M059J (cell line): ENCODE measurements at regions not wholly inside any gene's neighbourhood (a gene's known extent, or its start where the extent isn't known, plus 50 kb on each side); places are given as distances from the start of the nearest gene placed in this dataset.

Experiments
- DNase-seq: peaks from one replicate; pipeline ENCODE4 v3.0.0-alpha.2; 2012; ENCODE audit warnings: low read depth

DNA sequence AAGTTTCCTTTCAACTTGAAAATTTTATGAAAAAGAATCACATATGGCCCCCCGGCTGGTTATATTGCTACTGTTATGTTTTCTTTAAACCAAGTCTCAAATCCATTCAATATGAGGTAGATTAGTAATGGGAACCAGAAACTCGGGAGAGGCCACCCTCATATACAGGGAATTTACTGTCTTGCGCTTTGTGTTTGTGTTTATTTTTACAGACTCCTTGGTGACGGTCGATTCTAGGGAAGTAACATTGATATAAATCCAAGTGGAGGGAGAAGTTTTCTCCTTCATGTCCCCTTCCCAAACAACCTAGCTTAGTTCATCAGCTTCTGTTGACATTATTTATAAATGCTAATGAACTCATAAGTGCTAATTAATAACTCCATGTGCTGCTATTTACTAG lies 163.5 kb upstream of the LMO4 start:
- no peak for DNase-seq

GRCh38 chr1:87167157-87167789 lies 161.4 kb upstream of the LMO4 start:
- DNase-seq: no peak

DNA sequence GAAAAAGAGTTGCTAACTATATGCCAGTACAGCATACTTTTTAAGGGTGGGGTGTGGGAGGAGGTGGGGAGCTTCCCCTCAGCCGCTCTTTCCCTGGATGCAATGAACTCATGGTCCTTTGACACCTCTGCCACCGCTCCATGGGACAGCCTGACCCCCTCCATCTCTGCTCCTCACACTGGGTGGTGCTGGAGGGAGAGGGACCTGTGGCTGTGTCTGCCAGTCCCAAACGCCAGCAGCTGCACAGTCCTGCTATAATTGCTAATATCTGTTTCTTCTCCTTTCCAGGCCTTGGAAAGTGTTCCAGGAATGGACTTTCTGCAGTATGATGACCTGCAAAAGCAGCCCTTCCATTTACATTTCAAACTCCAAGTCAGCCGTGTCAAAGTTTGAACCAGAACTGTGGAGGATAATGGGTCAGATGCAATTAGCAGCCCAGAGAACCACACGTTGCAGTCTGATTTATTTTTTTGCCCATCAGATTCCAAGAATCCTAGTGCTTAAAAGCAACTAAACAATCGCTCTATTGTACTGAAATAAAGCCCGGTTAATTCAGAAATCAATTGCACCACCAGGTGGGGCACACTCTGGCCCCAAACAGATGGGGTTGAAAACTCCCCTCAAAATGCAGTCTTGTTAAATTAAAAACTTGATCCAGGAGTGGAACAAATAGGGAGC lies 160.7 kb upstream of the LMO4 start:
- no peak for DNase-seq

- no peak for DNase-seq
These were observed 159.3 kb upstream of the LMO4 start for GRCh38 chr1:87169263-87169910.

DNA sequence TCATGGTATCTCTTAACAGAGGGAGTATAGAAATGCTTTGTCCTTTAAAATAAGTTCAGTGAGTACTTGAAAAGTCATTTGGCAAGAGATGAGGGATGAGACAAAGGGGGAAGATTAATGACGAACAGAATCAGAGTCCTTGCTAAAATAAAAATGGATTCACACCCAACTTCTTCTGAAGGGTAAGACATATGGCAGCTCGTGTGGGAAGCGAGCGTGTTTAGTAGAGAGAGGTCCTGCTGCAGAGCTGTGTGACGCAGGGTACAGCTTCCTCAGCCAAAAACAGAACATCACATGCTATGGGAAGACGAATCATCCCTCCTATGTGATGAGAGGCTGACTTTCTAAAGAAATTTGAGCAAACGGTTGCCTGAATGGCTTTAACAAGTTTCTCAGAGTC lies 158.5 kb upstream of the LMO4 start:
- no peak for DNase-seq

DNA sequence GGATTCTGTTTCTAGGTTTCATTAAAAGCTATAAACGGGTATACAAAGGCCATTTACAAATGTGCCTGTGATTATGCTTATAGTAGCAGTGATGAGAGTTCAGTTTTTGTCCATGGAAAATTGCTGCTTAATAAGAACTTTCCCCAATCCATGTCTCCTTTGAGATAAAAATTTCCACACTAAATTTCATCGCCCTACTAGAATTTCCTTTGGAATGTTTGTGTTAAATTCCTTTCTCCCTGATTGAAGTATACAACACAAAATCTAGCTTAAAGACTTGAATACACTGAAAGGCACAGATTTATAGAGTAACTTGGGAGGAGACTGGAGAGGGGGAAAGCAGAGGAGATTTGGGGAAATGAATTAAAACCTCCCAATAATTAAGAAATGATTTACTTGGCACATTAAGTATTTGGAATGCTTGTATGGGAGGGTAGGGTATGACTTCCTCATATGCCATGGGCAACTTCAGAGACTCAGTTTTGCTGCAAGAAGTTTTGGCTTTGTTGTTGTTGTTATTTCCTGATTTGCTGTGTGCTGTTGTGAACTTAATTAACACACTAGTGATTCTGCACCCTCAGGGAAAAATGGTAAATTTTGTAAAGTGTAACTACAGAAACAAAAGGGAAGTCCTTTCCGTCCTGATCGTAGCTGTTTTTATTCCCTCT lies 157.6 kb upstream of the LMO4 start:
- no peak for DNase-seq

- DNase-seq: no peak
These were observed 155.4 kb upstream of the LMO4 start for GRCh38 chr1:87173231-87173630.

DNA sequence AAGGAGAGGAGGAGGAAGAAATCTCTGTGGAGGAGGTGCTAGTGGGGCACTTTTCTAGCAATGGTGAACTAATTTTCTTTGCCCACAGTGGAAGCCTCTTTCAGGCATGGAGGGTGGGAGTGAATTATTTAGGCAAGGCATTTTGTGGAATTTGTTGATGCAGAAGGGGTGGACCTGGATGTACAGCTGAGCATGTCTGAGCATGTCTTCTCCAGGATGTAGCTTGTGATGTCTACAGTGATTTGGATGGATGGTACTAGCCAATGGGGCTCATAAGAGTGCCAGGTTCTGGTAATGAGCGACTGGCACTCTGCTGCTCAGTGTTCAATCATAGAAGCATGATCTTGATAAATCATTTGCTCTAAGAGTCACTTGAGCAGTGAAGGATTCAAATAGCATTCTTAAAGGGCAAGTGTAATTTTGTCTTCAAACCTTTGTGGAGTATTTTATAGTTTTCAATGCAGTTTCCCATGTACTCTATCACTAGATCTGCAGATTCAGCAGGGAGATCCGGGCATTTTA lies 153.9 kb upstream of the LMO4 start:
- no peak for DNase-seq

DNA sequence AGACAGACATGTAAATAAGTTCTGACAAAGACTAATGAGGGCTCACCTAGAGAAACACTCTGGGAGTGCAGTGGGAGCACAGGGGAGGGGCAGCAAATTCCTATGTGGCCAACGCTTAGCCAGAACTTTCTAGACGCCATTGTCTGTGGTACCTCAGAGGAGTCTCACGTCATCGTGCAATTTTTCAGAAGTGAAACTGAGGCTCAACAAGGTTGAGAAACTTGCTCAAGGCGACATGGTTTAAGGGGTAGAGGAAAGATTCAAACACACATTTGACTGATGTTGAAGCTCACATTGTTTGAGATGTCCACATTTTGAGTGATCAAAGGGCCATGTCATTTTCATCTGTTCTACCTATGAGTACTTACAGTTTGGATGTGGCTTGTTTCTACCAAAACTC lies 152.6 kb upstream of the LMO4 start:
- DNase-seq: no peak

GRCh38 chr1:87176514-87176913 lies 152.2 kb upstream of the LMO4 start:
- no peak for DNase-seq

DNA sequence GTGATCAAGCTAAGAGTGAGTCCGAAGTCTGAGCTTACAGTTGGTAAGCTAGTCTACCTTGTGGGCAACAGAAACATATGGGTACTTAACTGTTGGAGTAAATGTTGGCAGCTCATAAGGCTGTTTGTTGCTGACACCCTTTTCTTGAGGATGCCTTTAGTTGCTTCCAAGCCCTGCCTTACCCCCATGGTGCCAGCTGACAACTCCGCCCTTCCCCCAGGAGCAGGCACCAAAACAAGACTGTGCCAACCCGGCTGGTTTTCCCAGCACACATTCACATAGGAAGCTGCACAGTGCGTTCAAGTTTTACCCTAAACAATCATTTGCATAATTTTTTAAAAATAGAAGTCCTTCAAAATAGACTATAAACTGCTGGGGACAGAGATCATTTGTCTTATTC lies 150.2 kb upstream of the LMO4 start:
- no peak for DNase-seq

- no peak for DNase-seq
These were observed 149.4 kb upstream of the LMO4 start for GRCh38 chr1:87179076-87179810.

- DNase-seq: no peak
These were observed 148.7 kb upstream of the LMO4 start for GRCh38 chr1:87179851-87180519.

GRCh38 chr1:87180682-87181081 lies 148.0 kb upstream of the LMO4 start:
- DNase-seq: no peak

DNA sequence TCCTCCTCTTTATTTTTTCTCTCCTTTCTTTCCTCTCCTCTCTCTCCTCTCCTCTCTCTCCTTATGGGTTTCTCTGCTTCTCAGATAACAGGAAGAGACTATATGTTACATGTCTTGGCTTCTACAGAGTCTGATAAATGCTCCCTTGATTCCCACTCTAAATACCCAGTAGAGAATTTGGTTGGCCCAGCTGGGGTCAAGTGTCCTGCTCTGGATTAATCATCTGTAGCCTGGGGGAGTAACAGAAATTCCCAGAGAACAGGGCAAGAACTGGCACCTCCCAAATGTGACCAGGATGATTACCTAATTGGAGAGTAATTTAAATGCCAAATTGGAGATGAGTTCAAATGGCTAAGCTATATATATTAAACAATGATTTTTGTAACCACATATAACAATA lies 146.1 kb upstream of the LMO4 start:
- peak; percentile 75 for DNase-seq

- DNase-seq: no peak
These were observed 143.6 kb upstream of the LMO4 start for GRCh38 chr1:87185077-87185476.

- DNase-seq: no peak
These were observed 142.3 kb upstream of the LMO4 start for GRCh38 chr1:87186346-87186745.

DNA sequence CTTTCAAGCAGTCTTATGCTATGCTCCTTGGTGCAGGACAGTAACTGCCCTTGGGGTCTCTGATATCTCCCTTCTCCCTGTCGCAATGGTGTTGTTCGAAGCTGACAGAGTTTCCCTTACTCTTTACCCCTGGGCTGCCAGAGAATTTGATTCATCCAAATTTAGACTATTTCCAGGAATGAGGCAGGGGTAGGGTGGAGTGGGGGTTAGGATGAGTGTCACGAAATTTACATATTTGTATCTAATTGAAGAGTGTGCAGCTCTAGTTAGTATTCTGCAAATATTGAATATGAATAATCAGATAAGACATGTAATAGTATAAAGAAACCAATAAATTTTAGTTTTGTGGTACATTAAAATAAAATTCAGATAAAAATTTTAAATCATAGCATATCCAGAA lies 140.0 kb upstream of the LMO4 start:
- no peak for DNase-seq

- no peak for DNase-seq
These were observed 138.3 kb upstream of the LMO4 start for GRCh38 chr1:87190402-87190801.

DNA sequence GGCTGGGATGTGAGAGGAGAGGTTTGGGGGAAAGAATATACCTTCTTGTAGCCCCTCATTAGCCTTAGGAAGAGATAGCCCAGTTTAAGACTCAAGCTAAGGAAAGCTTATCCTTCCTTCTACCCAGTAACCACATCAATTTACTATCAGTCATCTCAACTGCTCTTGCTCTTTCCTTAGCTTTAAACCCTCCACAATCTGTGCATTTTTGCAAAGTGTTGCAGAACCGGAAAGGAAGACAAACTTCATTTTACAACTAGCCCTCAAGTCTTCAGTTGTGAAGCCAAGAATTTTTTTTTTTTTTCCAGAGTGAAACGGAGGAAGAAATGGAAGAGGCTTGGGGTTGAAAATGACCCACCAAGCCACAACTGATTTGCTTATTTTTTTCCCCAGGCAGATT lies 137.0 kb upstream of the LMO4 start:
- no peak for DNase-seq

DNA sequence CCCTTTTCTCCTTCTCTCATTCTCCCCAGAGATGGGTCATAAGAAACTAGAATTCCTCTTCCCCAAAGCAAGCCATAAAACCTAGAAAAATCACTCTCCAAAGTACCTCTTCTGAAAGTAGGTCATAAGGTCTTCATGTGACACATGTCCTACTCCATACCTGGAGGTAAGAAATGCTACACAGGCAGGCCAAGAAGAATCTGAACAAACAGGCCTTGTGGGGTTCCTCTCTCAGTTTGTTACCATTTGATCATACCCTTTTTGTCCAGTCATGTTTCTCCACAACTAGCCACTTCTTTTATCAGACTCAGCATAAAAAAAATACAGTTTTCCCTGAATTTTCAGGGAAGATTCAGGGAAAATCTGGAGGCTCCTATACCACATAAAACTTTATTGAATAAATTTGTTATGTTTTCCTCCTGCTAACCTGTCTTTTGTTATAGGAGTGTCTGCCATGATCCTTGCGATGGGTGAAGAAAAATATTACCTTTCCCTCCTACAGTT lies 134.4 kb upstream of the LMO4 start:
- DNase-seq: no peak
